Spleen (tissue), 7 donors: ENCODE measurements at regions not wholly inside any gene's neighbourhood (a gene's known extent, or its start where the extent isn't known, plus 50 kb on each side); places are given as distances from the start of the nearest gene placed in this dataset.

ENCODE experiments used
- POLR2A ChIP-seq, 3 donors: fragments of 450-650 bp; IDR thresholded peaks; one replicate each; pipeline ENCODE4 v1.5.1; 2017; ENCODE audit warnings: antibody characterized with exemption in 3 of 3, mild to moderate bottlenecking in 1 of 3
- POLR2AphosphoS5 ChIP-seq, 3 donors: sonication (generic); formaldehyde crosslinking; IDR thresholded peaks; one replicate each; pipeline ENCODE4 v1.5.1; 2017; ENCODE audit warnings: antibody characterized with exemption in 3 of 3
- TF ChIP-seq, protein P1 (sequence below), 11 experiments: fragments of 200-600 bp in 7 of 11; fragments of 450-650 bp in 4 of 11; sonication (generic) in 4 of 11; IDR thresholded peaks in 8 of 11; conservative IDR thresholded peaks in 3 of 11; 1 replicate in 7 of 11; 2 replicates in 4 of 11; pipeline versions ENCODE4 v1.4.0 to v1.8.0; 2016 to 2021; ENCODE audit warnings: antibody characterized with exemption in 11 of 11, inconsistent platforms in 4 of 11, mild to moderate bottlenecking in 1 of 11
- donor health status: DM: no; HTN: no; CAD: no; lungs with moderate emphysema.
- donor health status: DM: no; HTN: no; CAD: no.
- donor health status: DM: no; HTN: no; CAD: no.

DNA sequence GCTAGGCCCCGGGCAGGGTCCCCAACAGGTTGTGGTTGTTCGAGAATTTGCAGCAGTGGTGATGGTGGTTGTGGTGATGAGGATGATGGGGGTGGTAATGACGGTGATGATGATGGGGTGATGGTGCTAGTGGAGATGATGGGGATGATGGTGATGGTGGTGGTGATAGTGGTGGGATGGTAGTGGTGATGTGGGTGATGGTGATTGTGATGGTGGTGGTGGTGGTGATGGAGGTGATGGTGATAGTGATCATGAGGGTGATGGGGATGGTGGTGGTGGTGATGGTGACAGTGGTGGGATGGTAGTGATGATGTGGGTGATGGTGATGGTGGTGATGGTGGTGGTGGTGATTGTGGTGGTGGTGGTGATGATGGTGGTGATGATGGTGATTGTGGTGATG lies 343.3 kb downstream of the SEC14L1 start:
- TF ChIP-seq, protein P1, sequence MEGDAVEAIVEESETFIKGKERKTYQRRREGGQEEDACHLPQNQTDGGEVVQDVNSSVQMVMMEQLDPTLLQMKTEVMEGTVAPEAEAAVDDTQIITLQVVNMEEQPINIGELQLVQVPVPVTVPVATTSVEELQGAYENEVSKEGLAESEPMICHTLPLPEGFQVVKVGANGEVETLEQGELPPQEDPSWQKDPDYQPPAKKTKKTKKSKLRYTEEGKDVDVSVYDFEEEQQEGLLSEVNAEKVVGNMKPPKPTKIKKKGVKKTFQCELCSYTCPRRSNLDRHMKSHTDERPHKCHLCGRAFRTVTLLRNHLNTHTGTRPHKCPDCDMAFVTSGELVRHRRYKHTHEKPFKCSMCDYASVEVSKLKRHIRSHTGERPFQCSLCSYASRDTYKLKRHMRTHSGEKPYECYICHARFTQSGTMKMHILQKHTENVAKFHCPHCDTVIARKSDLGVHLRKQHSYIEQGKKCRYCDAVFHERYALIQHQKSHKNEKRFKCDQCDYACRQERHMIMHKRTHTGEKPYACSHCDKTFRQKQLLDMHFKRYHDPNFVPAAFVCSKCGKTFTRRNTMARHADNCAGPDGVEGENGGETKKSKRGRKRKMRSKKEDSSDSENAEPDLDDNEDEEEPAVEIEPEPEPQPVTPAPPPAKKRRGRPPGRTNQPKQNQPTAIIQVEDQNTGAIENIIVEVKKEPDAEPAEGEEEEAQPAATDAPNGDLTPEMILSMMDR (IDR thresholded peaks at IDR 0.05 in 8 of 11, conservative IDR thresholded peaks at IDR 0.05 in 3 of 11) = no peak
- TF ChIP-seq POLR2A (IDR thresholded peaks at IDR 0.05) = no peak
- no peak for TF ChIP-seq POLR2AphosphoS5 (IDR thresholded peaks at IDR 0.05)
